Smooth muscle cell (in vitro differentiated cells): ENCODE measurements at regions not wholly inside any gene's neighbourhood (a gene's known extent, or its start where the extent isn't known, plus 50 kb on each side); places are given as distances from the start of the nearest gene placed in this dataset.
"Not testable (repeated sequence)": the region's sequence is repeated elsewhere in the genome, so short reads cannot be mapped to it uniquely, and the experiment has no call there.

Experiments used
- DNase-seq: peaks from one replicate; lab custom pipeline; 2025; ENCODE audit not compliant: unreplicated experiment; lab: John Stamatoyannopoulos, UW
- H2AFZ ChIP-seq: fragments of 200-600 bp; sonication (generic); 2 replicates; pipeline ENCODE4 v1.6.0; 2016; ENCODE audit warnings: antibody characterized with exemption, low read depth, mild to moderate bottlenecking
- H3F3A ChIP-seq: fragments of 200-600 bp; sonication (generic); 2 replicates; pipeline ENCODE4 v1.6.0; 2017; ENCODE audit warnings: antibody characterized with exemption, low read depth
- H3K27ac ChIP-seq: fragments of 200-600 bp; sonication (generic); 2 replicates; pipeline ENCODE4 v1.5.1; 2016; ENCODE audit warnings: low read depth, mild to moderate bottlenecking
- H3K27me3 ChIP-seq: fragments of 200-600 bp; sonication (generic); 2 replicates; pipeline ENCODE4 v1.6.1; 2016; ENCODE audit warnings: low read depth, mild to moderate bottlenecking
- H3K36me3 ChIP-seq: fragments of 200-600 bp; sonication (generic); 2 replicates; pipeline ENCODE4 v1.5.1; 2016; ENCODE audit warnings: low read depth
- H3K4me1 ChIP-seq: fragments of 200-600 bp; sonication (generic); 2 replicates; pipeline ENCODE4 v1.5.1; 2016; ENCODE audit warnings: low read depth
- H3K4me2 ChIP-seq: fragments of 200-600 bp; sonication (generic); 2 replicates; pipeline ENCODE4 v1.6.0; 2016; ENCODE audit warnings: mild to moderate bottlenecking
- H3K4me3 ChIP-seq: fragments of 200-600 bp; sonication (generic); 2 replicates; pipeline ENCODE4 v1.5.1; 2016; ENCODE audit warnings: mild to moderate bottlenecking
- H3K79me2 ChIP-seq: fragments of 200-600 bp; sonication (generic); 2 replicates; pipeline ENCODE4 v1.6.0; 2016; ENCODE audit warnings: low read depth, mild to moderate bottlenecking
- H3K9ac ChIP-seq: fragments of 200-600 bp; sonication (generic); 2 replicates; pipeline ENCODE4 v1.6.0; 2016; ENCODE audit warnings: low read depth
- H3K9me3 ChIP-seq: fragments of 200-600 bp; sonication (generic); replicated peaks from 2 replicates; pipeline ENCODE4 v1.5.1; 2016; ENCODE audit warnings: low read depth
- H4K20me1 ChIP-seq: fragments of 200-600 bp; sonication (generic); 2 replicates; pipeline ENCODE4 v1.6.0; 2016; ENCODE audit warnings: low read depth
- CTCF ChIP-seq: fragments of 200-600 bp; sonication (generic); IDR thresholded peaks from 2 replicates; pipeline ENCODE4 v1.5.1; 2017; ENCODE audit warnings: borderline replicate concordance, mild to moderate bottlenecking, antibody characterized with exemption; ENCODE audit not compliant: insufficient read depth, poor library complexity, severe bottlenecking
- WGBS: methylation state at CpG from one replicate; pipeline ENCODE4 v1.1.7; 2016; ENCODE audit warnings: low lambda C conversion rate; 5-methylcytosine and 5-hydroxymethylcytosine counted together

GRCh38 chr2:186348200-186348599 lies 137.9 kb upstream of the ZC3H15 start:
- no peaks in the 10 kb centered on the region for H3K9me3 ChIP-seq
- H4K20me1 ChIP-seq: no peaks in the 10 kb centered on the region
- peak overlapping the region; percentile 41 for H3K27ac ChIP-seq
- no peak for DNase-seq
- no peak overlapping the region for H3K4me3 ChIP-seq
- H2AFZ ChIP-seq: no peak overlapping the region
- H3K36me3 ChIP-seq: no peaks in the 10 kb centered on the region
- no peaks in the 10 kb centered on the region for H3K79me2 ChIP-seq
- no peaks in the 10 kb centered on the region for H3K27me3 ChIP-seq
- H3F3A ChIP-seq: no peaks in the 10 kb centered on the region
- WGBS: 9% methylated on average over 1 of the region's 1 CpG
- H3K4me2 ChIP-seq: peak overlapping the region; percentile 61
- no peak overlapping the region for H3K9ac ChIP-seq
- no peak for TF ChIP-seq CTCF
- H3K4me1 ChIP-seq: peaks cover 3% of the 10 kb centered on the region

GRCh38 chr2:186349508-186349907 lies 136.6 kb upstream of the ZC3H15 start:
- H3K79me2 ChIP-seq: no peaks in the 10 kb centered on the region
- H3K36me3 ChIP-seq: no peaks in the 10 kb centered on the region
- H3K9me3 ChIP-seq: no peaks in the 10 kb centered on the region
- 40% methylated on average over 2 of the region's 2 CpGs for WGBS
- H3K4me2 ChIP-seq: peak overlapping the region; percentile 61
- no peaks in the 10 kb centered on the region for H4K20me1 ChIP-seq
- H3F3A ChIP-seq: no peaks in the 10 kb centered on the region
- DNase-seq: no peak
- no peak overlapping the region for H3K27ac ChIP-seq
- H3K4me3 ChIP-seq: no peak overlapping the region
- no peak overlapping the region for H3K9ac ChIP-seq
- H3K27me3 ChIP-seq: no peaks in the 10 kb centered on the region
- TF ChIP-seq CTCF: no peak
- no peak overlapping the region for H2AFZ ChIP-seq
- H3K4me1 ChIP-seq: peaks cover 3% of the 10 kb centered on the region

GRCh38 chr2:186354160-186354559 lies 131.9 kb upstream of the ZC3H15 start:
- WGBS: 92% methylated on average over 3 of the region's 3 CpGs
- H3K36me3 ChIP-seq, H3K9ac ChIP-seq: not testable (repeated sequence)

GRCh38 chr2:186365406-186365805 lies 120.7 kb upstream of the ZC3H15 start:
- Histone ChIP-seq H3K9me3 (no peaks in the 10 kb centered on the region), H3K27me3 (no peaks in the 10 kb centered on the region), H4K20me1 (no peaks in the 10 kb centered on the region), H3K9ac (no peak overlapping the region), H3K4me3 (no peak overlapping the region), H3K36me3 (no peaks in the 10 kb centered on the region), H3K79me2 (no peaks in the 10 kb centered on the region), H3K27ac (no peak overlapping the region), H3K4me1 (no peaks in the 10 kb centered on the region), H3F3A (no peaks in the 10 kb centered on the region), H2AFZ (no peak overlapping the region), H3K4me2 (no peak overlapping the region)
- 52% methylated on average over 1 of the region's 1 CpG for WGBS
- no peak for TF ChIP-seq CTCF
- no peak for DNase-seq

More at GRCh38 chr2:186354160-186354559, 131.9 kb upstream of the ZC3H15 start:
- H3K4me2 ChIP-seq, DNase-seq, H3K4me3 ChIP-seq, H3K4me1 ChIP-seq, H4K20me1 ChIP-seq, H3K9me3 ChIP-seq, H3K79me2 ChIP-seq, H3K27ac ChIP-seq, H2AFZ ChIP-seq, H3F3A ChIP-seq, H3K27me3 ChIP-seq: not testable (repeated sequence)
